Right lobe of liver (tissue), 6 donors: ENCODE measurements at regions not wholly inside any gene's neighbourhood (a gene's known extent, or its start where the extent isn't known, plus 50 kb on each side); places are given as distances from the start of the nearest gene placed in this dataset.

Experiments
- ATAC-seq, 4 donors: fragments of 200-7000 bp; cut with Tn5 transposase; one replicate each; pipeline ENCODE4 v1.9.1; 2020; ENCODE audit warnings: mild to moderate bottlenecking in 4 of 4, moderate library complexity in 4 of 4
- DNase-seq, 3 donors: peaks; one replicate each; pipeline ENCODE4 v3.0.0-alpha.2; 2020
- H3K27ac ChIP-seq, 3 donors: fragments of 200-600 bp; one replicate each; pipeline ENCODE4 v1.8.0; 2022
- H3K27me3 ChIP-seq, 2 donors: fragments of 200-600 bp; one replicate each; pipeline ENCODE4 v1.8.0; 2022
- H3K36me3 ChIP-seq, 4 donors: fragments of 200-600 bp; sonication (generic) in 1 of 4; one replicate each; pipeline versions ENCODE4 v1.5.1 to v1.8.0; 2017 to 2022; ENCODE audit warnings: control low read depth in 1 of 4
- H3K4me1 ChIP-seq, 4 donors: fragments of 200-600 bp; sonication (generic) in 1 of 4; one replicate each; pipeline versions ENCODE4 v1.5.1 to v1.8.0; 2017 to 2022; ENCODE audit warnings: control low read depth in 1 of 4
- H3K4me3 ChIP-seq, 3 donors: fragments of 200-600 bp; one replicate each; pipeline ENCODE4 v1.8.0; 2022
- H3K9me3 ChIP-seq, 4 donors: fragments of 200-600 bp; sonication (generic) in 1 of 4; one replicate each; pipeline versions ENCODE4 v1.5.1 to v1.8.0; 2017 to 2022; ENCODE audit warnings: control low read depth in 1 of 4
- CTCF ChIP-seq, 4 donors: fragments of 200-600 bp in 3 of 4; fragments of 450-650 bp in 1 of 4; IDR thresholded peaks; one replicate each; pipeline versions ENCODE4 v1.5.1 to v1.8.0; 2016 to 2022; ENCODE audit warnings: antibody characterized with exemption in 4 of 4, mild to moderate bottlenecking in 2 of 4
- POLR2A ChIP-seq: fragments of 450-650 bp; IDR thresholded peaks from one replicate; pipeline ENCODE4 v1.6.1; 2017; ENCODE audit warnings: antibody characterized with exemption, mild to moderate bottlenecking
- WGBS: methylation state at CpG from one replicate; pipeline ENCODE4 v1.1.6; 2018; ENCODE audit warnings: low coverage, low lambda C conversion rate; ENCODE audit not compliant: insufficient coverage; ENCODE audit errors: missing lambda C conversion rate; 5-methylcytosine and 5-hydroxymethylcytosine counted together
- intact Hi-C, 2 donors: fragments of 100-400 bp; cut with DNase I; formaldehyde crosslinking; loops; one replicate each; pipeline versions ENCODE4 v1.11.2 to v1.14.1; 2022
- donor health status: DM: no; HTN: yes; CAD: no.
- donor health status: DM: no; HTN: no; CAD: no.
- donor health status: DM: no; HTN: no; CAD: no.
- donor health status: DM: no; HTN: yes; CAD: no.
- donor health status: DM: no; HTN: yes; CAD: no.

- no peak for TF ChIP-seq CTCF (IDR thresholded peaks at IDR 0.05)
- no peak for TF ChIP-seq POLR2A
- no peaks in the 10 kb centered on the region for H3K9me3 ChIP-seq
- no peak overlapping the region for H3K27ac ChIP-seq
- no peaks in the 10 kb centered on the region for H3K36me3 ChIP-seq
- no peaks in the 10 kb centered on the region for H3K27me3 ChIP-seq
- no peaks in the 10 kb centered on the region for H3K4me1 ChIP-seq
- H3K4me3 ChIP-seq: no peak overlapping the region
- WGBS: 67% methylated on average over 7 of the region's 7 CpGs
- intact Hi-C loops: no loop called here
- no peak for ATAC-seq
- DNase-seq: no peak
Measured at GRCh38 chr5:96522635-96523355, 89.7 kb upstream of the PCSK1 start.

GRCh38 chr5:96527768-96528661, 95.0 kb upstream of the PCSK1 start:
- TF ChIP-seq CTCF (IDR thresholded peaks at IDR 0.05) (no peak), POLR2A (no peak)
- H3K36me3 ChIP-seq: no peaks in the 10 kb centered on the region
- no peak overlapping the region for H3K27ac ChIP-seq
- no peaks in the 10 kb centered on the region for H3K27me3 ChIP-seq
- 85% methylated on average over 1 of the region's 1 CpG for WGBS
- intact Hi-C loops: no loop called here
- no peak overlapping the region for H3K4me3 ChIP-seq
- ATAC-seq: no peak
- DNase-seq: no peak
- H3K4me1 ChIP-seq: no peaks in the 10 kb centered on the region
- no peaks in the 10 kb centered on the region for H3K9me3 ChIP-seq

GRCh38 chr5:96528826-96529474, 95.9 kb upstream of the PCSK1 start:
- intact Hi-C loops: no loop called here
- H3K4me3 ChIP-seq: no peak overlapping the region
- H3K27ac ChIP-seq: no peak overlapping the region
- no peaks in the 10 kb centered on the region for H3K27me3 ChIP-seq
- DNase-seq (no peak), ATAC-seq (no peak)
- no peaks in the 10 kb centered on the region for H3K9me3 ChIP-seq
- H3K4me1 ChIP-seq: no peaks in the 10 kb centered on the region
- no peak for TF ChIP-seq CTCF (IDR thresholded peaks at IDR 0.05)
- TF ChIP-seq POLR2A: no peak
- H3K36me3 ChIP-seq: no peaks in the 10 kb centered on the region
- 69% methylated on average over 4 of the region's 4 CpGs for WGBS

- H3K9me3 ChIP-seq: no peaks in the 10 kb centered on the region
- WGBS: 72% methylated on average over 6 of the region's 6 CpGs
- no peaks in the 10 kb centered on the region for H3K36me3 ChIP-seq
- H3K4me3 ChIP-seq: no peak overlapping the region
- TF ChIP-seq POLR2A: no peak
- H3K27me3 ChIP-seq: no peaks in the 10 kb centered on the region
- ATAC-seq (no peak), DNase-seq (no peak)
- no peak overlapping the region for H3K27ac ChIP-seq
- intact Hi-C loops: no loop called here
- H3K4me1 ChIP-seq: no peaks in the 10 kb centered on the region
Measured at GRCh38 chr5:96529559-96529958, 96.5 kb upstream of the PCSK1 start.

GRCh38 chr5:96530901-96531300, 97.9 kb upstream of the PCSK1 start:
- Histone ChIP-seq H3K36me3 (no peaks in the 10 kb centered on the region), H3K9me3 (no peaks in the 10 kb centered on the region), H3K4me3 (no peak overlapping the region), H3K4me1 (no peaks in the 10 kb centered on the region), H3K27me3 (no peaks in the 10 kb centered on the region), H3K27ac (no peak overlapping the region)
- TF ChIP-seq POLR2A (no peak), CTCF (IDR thresholded peaks at IDR 0.05) (no peak)
- intact Hi-C loops: no loop called here
- ATAC-seq (no peak), DNase-seq (no peak)
